Gastrocnemius medialis (tissue), 4 donors: ENCODE measurements at regions not wholly inside any gene's neighbourhood (a gene's known extent, or its start where the extent isn't known, plus 50 kb on each side); places are given as distances from the start of the nearest gene placed in this dataset.

ENCODE experiments used
- CTCF ChIP-seq, 5 experiments: fragments of 450-650 bp in 3 of 5; fragments of 200-600 bp in 2 of 5; sonication (generic) in 2 of 5; IDR thresholded peaks in 4 of 5; conservative IDR thresholded peaks in 1 of 5; 1 replicate in 4 of 5; 2 replicates in 1 of 5; pipeline ENCODE4 v1.5.1; 2016 to 2019; ENCODE audit warnings: antibody characterized with exemption in 5 of 5, mild to moderate bottlenecking in 3 of 5, moderate library complexity in 3 of 5
- POLR2A ChIP-seq, 2 donors: fragments of 450-650 bp; IDR thresholded peaks; one replicate each; pipeline ENCODE4 v1.6.1; 2017; ENCODE audit warnings: antibody characterized with exemption in 2 of 2, mild to moderate bottlenecking in 2 of 2, moderate library complexity in 2 of 2

DNA sequence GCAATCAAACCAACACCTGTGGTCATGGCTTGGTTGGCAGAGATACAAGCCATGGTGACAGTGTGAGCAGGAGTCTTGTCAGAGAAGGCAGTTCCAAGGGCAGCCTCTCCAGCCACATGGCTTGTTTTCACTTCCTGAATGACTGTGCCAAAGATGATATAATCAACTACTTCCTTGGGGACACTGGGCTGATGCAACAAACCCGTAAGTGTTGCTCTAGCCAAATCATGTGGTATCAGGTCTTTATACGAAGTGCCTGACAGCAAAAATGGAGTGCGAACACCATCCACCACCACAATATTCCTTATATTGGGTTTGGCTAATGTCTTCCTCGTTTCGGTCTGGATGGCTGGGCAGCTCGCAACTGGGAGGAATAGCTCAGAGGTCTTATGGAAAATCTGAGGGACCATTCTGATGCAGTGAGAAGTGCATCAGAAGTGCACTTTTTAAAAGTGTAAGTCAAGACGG, 922.0 kb downstream of the NLGN4X start:
- TF ChIP-seq CTCF (IDR thresholded peaks at IDR 0.05 in 4 of 5, conservative IDR thresholded peaks at IDR 0.05 in 1 of 5) (no peak), POLR2A (IDR thresholded peaks at IDR 0.05) (no peak)
